OCI-LY3 (cell line): ENCODE measurements at regions not wholly inside any gene's neighbourhood (a gene's known extent, or its start where the extent isn't known, plus 50 kb on each side); places are given as distances from the start of the nearest gene placed in this dataset.

Experiments
- H2AFZ ChIP-seq: fragments of 200-600, 300-600 bp; shearing (Covaris generic); 2 replicates; pipeline ENCODE4 v1.6.0; 2014; ENCODE audit warnings: antibody characterized with exemption, low read depth, low read length
- H3K27ac ChIP-seq: fragments of 200-600, 300-600 bp; sonication (generic); 2 replicates; pipeline ENCODE4 v1.5.1; 2014; ENCODE audit warnings: mild to moderate bottlenecking, low read length, moderate library complexity, mixed read lengths
- H3K27me3 ChIP-seq: fragments of 200-600, 300-600 bp; sonication (generic); 2 replicates; pipeline ENCODE4 v1.6.1; 2014; ENCODE audit warnings: low read depth, low read length, mixed read lengths
- H3K36me3 ChIP-seq: fragments of 200-600, 300-600 bp; sonication (generic); replicated peaks from 2 replicates; pipeline ENCODE3; 2014; ENCODE audit warnings: low read depth, low read length, mixed read lengths
- H3K4me1 ChIP-seq: fragments of 300-600, 200-600 bp; sonication (generic); 2 replicates; pipeline ENCODE4 v1.6.1; 2014; ENCODE audit warnings: low read length, mixed read lengths
- H3K4me2 ChIP-seq: fragments of 200-600, 300-600 bp; sonication (generic); 2 replicates; pipeline ENCODE4 v1.6.1; 2014; ENCODE audit warnings: low read length, mixed read lengths
- H3K4me3 ChIP-seq: fragments of 300-600, 200-600 bp; sonication (generic); 2 replicates; pipeline ENCODE4 v1.5.1; 2014; ENCODE audit warnings: antibody characterized with exemption, mild to moderate bottlenecking, low read length, moderate library complexity
- H3K79me2 ChIP-seq: fragments of 300-600, 200-600 bp; shearing (Covaris generic); 2 replicates; pipeline ENCODE4 v1.6.1; 2014; ENCODE audit warnings: mild to moderate bottlenecking, low read length, mixed read lengths
- H3K9ac ChIP-seq: fragments of 300-600, 200-600 bp; shearing (Covaris generic); 2 replicates; pipeline ENCODE4 v1.6.0; 2014; ENCODE audit warnings: mild to moderate bottlenecking, low read length, moderate library complexity
- H3K9me3 ChIP-seq: fragments of 200-600, 300-600 bp; shearing (Covaris generic); 2 replicates; pipeline ENCODE4 v1.6.1; 2014; ENCODE audit warnings: low read length, mixed read lengths; ENCODE audit not compliant: insufficient read depth
- H4K20me1 ChIP-seq: fragments of 200-600, 300-600 bp; sonication (generic); 2 replicates; pipeline ENCODE4 v1.6.1; 2016; ENCODE audit warnings: low read length, mixed read lengths; ENCODE audit not compliant: insufficient read depth
- CTCF ChIP-seq: fragments of 200-600, 300-600 bp; sonication (generic); IDR thresholded peaks from 2 replicates; pipeline ENCODE4 v1.5.1; 2014; ENCODE audit warnings: antibody characterized with exemption, low read length, low read depth
- EZH2phosphoT487 ChIP-seq: fragments of 200-600 bp; shearing (Covaris generic); IDR thresholded peaks from 2 replicates; pipeline ENCODE4 v1.6.1; 2018; ENCODE audit warnings: antibody characterized with exemption, mixed run types, low read depth

GRCh38 chr5:87807783-87808182 lies 395.1 kb upstream of the CCNH start:
- Histone ChIP-seq H2AFZ (no peak overlapping the region), H4K20me1 (no peaks in the 10 kb centered on the region), H3K36me3 (no peaks in the 10 kb centered on the region), H3K9ac (no peak overlapping the region), H3K4me3 (no peak overlapping the region), H3K4me1 (no peaks in the 10 kb centered on the region), H3K9me3 (no peaks in the 10 kb centered on the region), H3K4me2 (no peak overlapping the region), H3K27me3 (no peaks in the 10 kb centered on the region), H3K27ac (no peak overlapping the region), H3K79me2 (no peaks in the 10 kb centered on the region)
- TF ChIP-seq EZH2phosphoT487 = no peak
- no peak for TF ChIP-seq CTCF

- Histone ChIP-seq H2AFZ (no peak overlapping the region), H3K9me3 (no peaks in the 10 kb centered on the region), H3K4me2 (no peak overlapping the region), H4K20me1 (no peaks in the 10 kb centered on the region), H3K27ac (no peak overlapping the region), H3K4me1 (no peaks in the 10 kb centered on the region), H3K36me3 (no peaks in the 10 kb centered on the region), H3K9ac (no peak overlapping the region), H3K27me3 (no peaks in the 10 kb centered on the region), H3K4me3 (no peak overlapping the region), H3K79me2 (no peaks in the 10 kb centered on the region)
- no peak for TF ChIP-seq CTCF
Observed at GRCh38 chr5:87803352-87803751, 390.6 kb upstream of the CCNH start.

- no peak overlapping the region for H3K4me3 ChIP-seq
- H3K9me3 ChIP-seq = no peaks in the 10 kb centered on the region
- no peaks in the 10 kb centered on the region for H3K36me3 ChIP-seq
- H3K4me1 ChIP-seq = no peaks in the 10 kb centered on the region
- no peak overlapping the region for H3K27ac ChIP-seq
- H3K79me2 ChIP-seq = no peaks in the 10 kb centered on the region
- TF ChIP-seq CTCF = no peak
- TF ChIP-seq EZH2phosphoT487 = no peak
- no peak overlapping the region for H3K4me2 ChIP-seq
- H3K9ac ChIP-seq = no peak overlapping the region
- H3K27me3 ChIP-seq = no peaks in the 10 kb centered on the region
- no peaks in the 10 kb centered on the region for H4K20me1 ChIP-seq
- no peak overlapping the region for H2AFZ ChIP-seq
Observed at GRCh38 chr5:87791869-87792268, 379.1 kb upstream of the CCNH start.

GRCh38 chr5:87788416-87788815 lies 375.7 kb upstream of the CCNH start:
- Histone ChIP-seq H4K20me1 (no peaks in the 10 kb centered on the region), H3K27ac (no peak overlapping the region), H3K79me2 (no peaks in the 10 kb centered on the region), H3K9me3 (no peaks in the 10 kb centered on the region), H3K4me1 (no peaks in the 10 kb centered on the region), H3K9ac (no peak overlapping the region), H3K27me3 (no peaks in the 10 kb centered on the region), H3K4me2 (no peak overlapping the region), H3K4me3 (no peak overlapping the region), H3K36me3 (no peaks in the 10 kb centered on the region), H2AFZ (no peak overlapping the region)
- no peak for TF ChIP-seq EZH2phosphoT487
- no peak for TF ChIP-seq CTCF
